ENCODE measurements at regions not wholly inside any gene's neighbourhood (a gene's known extent, or its start where the extent isn't known, plus 50 kb on each side); places are given as distances from the start of the nearest gene placed in this dataset.

DNA sequence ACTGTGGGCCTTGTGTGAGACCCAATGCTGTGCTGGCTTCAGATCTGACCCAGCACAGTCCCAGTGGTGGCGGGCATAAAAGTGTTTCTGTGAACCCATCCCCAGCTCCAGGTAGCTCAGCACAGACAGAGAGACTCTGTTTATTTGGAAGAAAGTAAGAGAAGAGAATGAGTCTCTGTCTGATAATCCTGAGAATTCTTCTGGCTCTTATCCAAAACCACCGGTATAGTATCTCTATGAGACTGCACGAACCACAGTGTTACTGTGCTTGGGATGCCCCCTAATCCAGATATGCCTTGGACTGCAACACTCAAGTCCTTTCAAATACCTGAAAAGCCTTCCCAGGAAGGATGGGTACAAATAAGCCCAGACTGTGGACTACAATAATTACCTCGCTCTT lies 1660.8 kb upstream of the ACO1 start:
- no peaks in the 10 kb centered on the region for H3K36me3 ChIP-seq
- intact Hi-C loops (cut with DNase I): no loop called here
- no peaks in the 10 kb centered on the region for H3K27me3 ChIP-seq (replicated peaks; ENCODE audit: insufficient read depth)
- H3K4me1 ChIP-seq (replicated peaks): no peaks in the 10 kb centered on the region
- no peak overlapping the region for H3K4me3 ChIP-seq
- TF ChIP-seq POLR2A (IDR thresholded peaks at IDR 0.05) (no peak), POLR2AphosphoS5 (IDR thresholded peaks at IDR 0.05) (no peak)
- TF ChIP-seq, protein P1, sequence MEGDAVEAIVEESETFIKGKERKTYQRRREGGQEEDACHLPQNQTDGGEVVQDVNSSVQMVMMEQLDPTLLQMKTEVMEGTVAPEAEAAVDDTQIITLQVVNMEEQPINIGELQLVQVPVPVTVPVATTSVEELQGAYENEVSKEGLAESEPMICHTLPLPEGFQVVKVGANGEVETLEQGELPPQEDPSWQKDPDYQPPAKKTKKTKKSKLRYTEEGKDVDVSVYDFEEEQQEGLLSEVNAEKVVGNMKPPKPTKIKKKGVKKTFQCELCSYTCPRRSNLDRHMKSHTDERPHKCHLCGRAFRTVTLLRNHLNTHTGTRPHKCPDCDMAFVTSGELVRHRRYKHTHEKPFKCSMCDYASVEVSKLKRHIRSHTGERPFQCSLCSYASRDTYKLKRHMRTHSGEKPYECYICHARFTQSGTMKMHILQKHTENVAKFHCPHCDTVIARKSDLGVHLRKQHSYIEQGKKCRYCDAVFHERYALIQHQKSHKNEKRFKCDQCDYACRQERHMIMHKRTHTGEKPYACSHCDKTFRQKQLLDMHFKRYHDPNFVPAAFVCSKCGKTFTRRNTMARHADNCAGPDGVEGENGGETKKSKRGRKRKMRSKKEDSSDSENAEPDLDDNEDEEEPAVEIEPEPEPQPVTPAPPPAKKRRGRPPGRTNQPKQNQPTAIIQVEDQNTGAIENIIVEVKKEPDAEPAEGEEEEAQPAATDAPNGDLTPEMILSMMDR (IDR thresholded peaks at IDR 0.05): no peak
- 76% methylated on average over 4 of the region's 4 CpGs for WGBS
- DNase-seq (ENCODE audit: low spot score): no peak
- no peaks in the 10 kb centered on the region for H3K9me3 ChIP-seq
- H3K27ac ChIP-seq: no peak overlapping the region

DNA sequence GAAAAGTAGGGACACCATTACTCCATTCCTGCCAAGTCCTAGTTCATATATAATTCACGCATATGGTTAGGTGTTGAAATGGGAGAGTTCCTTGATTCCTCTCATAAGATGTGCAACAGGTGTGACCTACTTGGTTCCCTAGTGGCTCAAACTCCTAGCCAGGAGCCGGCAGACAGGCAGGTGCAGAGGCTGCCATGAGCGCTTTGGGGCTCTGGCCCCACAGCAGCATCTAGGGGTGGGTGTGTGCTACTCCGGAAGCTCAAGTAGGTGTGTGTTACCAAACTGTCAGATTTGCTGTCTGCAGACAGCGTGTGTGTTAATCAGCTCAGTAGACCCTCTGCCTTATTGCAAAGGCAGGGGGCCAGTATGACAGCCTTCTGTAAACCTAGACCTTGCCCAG lies 1652.4 kb upstream of the ACO1 start:
- TF ChIP-seq, protein P1 (IDR thresholded peaks at IDR 0.05): no peak
- no peak for TF ChIP-seq POLR2AphosphoS5 (IDR thresholded peaks at IDR 0.05)
- TF ChIP-seq POLR2A (IDR thresholded peaks at IDR 0.05): no peak
- intact Hi-C loops (cut with DNase I): no loop called here
- no peaks in the 10 kb centered on the region for H3K9me3 ChIP-seq
- no peak overlapping the region for H3K27ac ChIP-seq
- no peak for DNase-seq (ENCODE audit: low spot score)
- no peaks in the 10 kb centered on the region for H3K27me3 ChIP-seq (replicated peaks; ENCODE audit: insufficient read depth)
- WGBS: 81% methylated on average over 5 of the region's 5 CpGs
- H3K4me3 ChIP-seq: no peak overlapping the region
- no peaks in the 10 kb centered on the region for H3K36me3 ChIP-seq
- H3K4me1 ChIP-seq (replicated peaks): no peaks in the 10 kb centered on the region

DNA sequence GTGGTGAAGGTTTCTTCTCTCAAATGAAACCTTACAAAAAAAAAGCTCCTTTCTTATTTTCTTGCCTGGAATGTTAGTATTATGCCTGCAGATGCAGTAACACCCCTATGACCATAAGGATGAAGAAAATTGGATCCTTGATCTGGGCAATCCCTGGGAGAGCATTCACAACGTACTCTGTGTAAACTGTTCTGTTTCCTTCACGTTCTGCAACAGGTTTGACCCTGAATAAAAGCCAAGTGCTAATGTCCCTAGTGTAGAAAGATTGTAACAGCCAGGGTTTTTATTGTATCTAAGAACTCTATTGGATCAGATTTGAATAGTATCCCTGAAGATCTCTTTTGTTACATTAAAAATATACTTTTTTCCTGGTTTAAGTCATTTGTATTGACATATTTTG lies 1639.6 kb upstream of the ACO1 start:
- Histone ChIP-seq H3K9me3 (no peaks in the 10 kb centered on the region), H3K27me3 (replicated peaks; ENCODE audit: insufficient read depth) (no peaks in the 10 kb centered on the region), H3K4me3 (no peak overlapping the region), H3K4me1 (replicated peaks) (no peaks in the 10 kb centered on the region), H3K36me3 (no peaks in the 10 kb centered on the region), H3K27ac (no peak overlapping the region)
- 47% methylated on average over 2 of the region's 2 CpGs for WGBS
- intact Hi-C loops (cut with DNase I): no loop called here
- TF ChIP-seq POLR2A (IDR thresholded peaks at IDR 0.05) (no peak), POLR2AphosphoS5 (IDR thresholded peaks at IDR 0.05) (no peak)
- TF ChIP-seq, protein P1 (IDR thresholded peaks at IDR 0.05): no peak
- no peak for DNase-seq (ENCODE audit: low spot score)

DNA sequence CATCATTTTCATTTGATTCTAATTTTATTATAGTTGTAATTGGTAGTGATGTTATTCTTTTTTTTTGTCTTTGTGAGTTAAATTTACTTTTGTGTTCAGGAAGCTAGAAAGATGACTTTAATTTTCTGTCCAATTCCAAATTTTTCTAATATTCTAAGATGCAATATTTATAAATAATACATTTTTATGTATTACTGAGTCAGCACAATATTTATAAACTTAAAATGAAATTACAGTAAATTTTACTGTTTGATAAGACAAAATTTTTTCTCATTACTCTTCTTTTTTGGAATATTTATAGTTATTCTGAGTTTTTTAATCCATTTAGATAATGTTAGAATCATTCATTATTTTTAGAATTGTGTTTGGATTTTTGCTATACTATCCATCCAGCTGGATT lies 1637.9 kb upstream of the ACO1 start:
- Histone ChIP-seq H3K27ac (no peak overlapping the region), H3K4me1 (replicated peaks) (no peaks in the 10 kb centered on the region), H3K9me3 (no peaks in the 10 kb centered on the region), H3K27me3 (replicated peaks; ENCODE audit: insufficient read depth) (no peaks in the 10 kb centered on the region), H3K36me3 (no peaks in the 10 kb centered on the region), H3K4me3 (no peak overlapping the region)
- DNase-seq (ENCODE audit: low spot score): no peak
- TF ChIP-seq, protein P1 (IDR thresholded peaks at IDR 0.05): no peak
- no peak for TF ChIP-seq POLR2A (IDR thresholded peaks at IDR 0.05)
- TF ChIP-seq POLR2AphosphoS5 (IDR thresholded peaks at IDR 0.05): no peak
- intact Hi-C loops (cut with DNase I): no loop called here

DNA sequence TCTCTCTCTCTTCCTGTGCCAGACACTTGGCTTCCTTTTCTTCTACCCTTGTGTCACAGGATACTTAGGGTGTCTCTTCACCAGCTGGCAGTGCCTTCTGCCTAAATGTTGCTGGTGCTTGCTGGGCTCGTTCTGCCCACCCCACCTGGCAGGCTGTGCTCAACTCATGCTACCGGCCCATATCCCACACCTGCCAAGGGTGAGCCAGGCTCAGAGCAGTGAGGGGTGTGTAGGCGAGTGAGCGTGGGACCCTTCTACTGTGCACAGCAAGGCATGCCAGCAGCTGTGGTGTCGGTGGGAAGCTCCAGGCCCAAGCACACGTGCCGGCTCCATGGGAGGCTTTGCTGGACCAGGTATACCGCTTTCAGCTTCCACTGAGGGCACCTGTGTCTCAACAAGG lies 1626.7 kb upstream of the ACO1 start:
- Histone ChIP-seq H3K4me1 (replicated peaks) (no peaks in the 10 kb centered on the region), H3K27me3 (replicated peaks; ENCODE audit: insufficient read depth) (no peaks in the 10 kb centered on the region), H3K9me3 (no peaks in the 10 kb centered on the region), H3K4me3 (no peak overlapping the region), H3K27ac (no peak overlapping the region), H3K36me3 (no peaks in the 10 kb centered on the region)
- intact Hi-C loops (cut with DNase I): no loop called here
- DNase-seq (ENCODE audit: low spot score): no peak
- no peak for TF ChIP-seq POLR2AphosphoS5 (IDR thresholded peaks at IDR 0.05)
- TF ChIP-seq POLR2A (IDR thresholded peaks at IDR 0.05): no peak
- TF ChIP-seq, protein P1 (IDR thresholded peaks at IDR 0.05): no peak
- WGBS: 87% methylated on average over 8 of the region's 8 CpGs

All from prostate gland (tissue), 2 donors.